HepG2 (cell line): ENCODE measurements at regions not wholly inside any gene's neighbourhood (a gene's known extent, or its start where the extent isn't known, plus 50 kb on each side); places are given as distances from the start of the nearest gene placed in this dataset.

Experiments
- CEBPB ChIP-seq: IDR thresholded peaks from 2 replicates; pipeline ENCODE4 v1.6.1; 2011; ENCODE audit warnings: low read depth, low read length, improper control_type of control experiment, borderline replicate concordance
- KDM1A ChIP-seq: IDR thresholded peaks from 2 replicates; pipeline ENCODE4 v1.6.1; 2016; ENCODE audit warnings: missing compliant biosample characterization
- KLF13 ChIP-seq: sonication (generic); formaldehyde crosslinking; IDR thresholded peaks from 2 replicates; pipeline ENCODE4 v1.4.0; 2020; ENCODE audit warnings: mild to moderate bottlenecking, missing genetic modification reagents
- SIN3A ChIP-seq: IDR thresholded peaks from 2 replicates; pipeline ENCODE4 v1.6.1; 2011; ENCODE audit warnings: low read depth, mild to moderate bottlenecking, control low read depth, low read length, borderline replicate concordance
- ZC3H4 ChIP-seq: sonication (generic); formaldehyde crosslinking; IDR thresholded peaks from 2 replicates; pipeline ENCODE4 v1.4.0; 2020; ENCODE audit warnings: missing genetic modification reagents, borderline replicate concordance
- ZFYVE20 ChIP-seq: sonication (generic); formaldehyde crosslinking; IDR thresholded peaks from 2 replicates; pipeline ENCODE4 v1.8.0; 2023; ENCODE audit warnings: low read depth, mild to moderate bottlenecking, moderate library complexity, missing genetic modification reagents, borderline replicate concordance
- ZNF205 ChIP-seq: IDR thresholded peaks from 2 replicates; pipeline ENCODE4 v1.6.1; 2018; ENCODE audit warnings: missing biosample characterization, missing genetic modification reagents
- ZNF274 ChIP-seq: sonication (generic); formaldehyde crosslinking; IDR thresholded peaks from 2 replicates; pipeline ENCODE4 v1.5.1; 2020; ENCODE audit warnings: mild to moderate bottlenecking, missing genetic modification reagents
- ZNF530 ChIP-seq: sonication (generic); formaldehyde crosslinking; IDR thresholded peaks from 2 replicates; pipeline ENCODE4 v1.5.0; 2020; ENCODE audit warnings: low read depth, mild to moderate bottlenecking, missing genetic modification reagents
- TF ChIP-seq, protein P1 (sequence below): sonication (generic); formaldehyde crosslinking; IDR thresholded peaks from 2 replicates; pipeline ENCODE4 v1.4.0; 2020; ENCODE audit warnings: missing genetic modification reagents
- TF ChIP-seq, protein P2 (sequence below): sonication (generic); formaldehyde crosslinking; conservative IDR thresholded peaks from 2 replicates; pipeline ENCODE4 v1.8.1; 2023; ENCODE audit warnings: missing genetic modification reagents
- TF ChIP-seq, protein P3 (sequence below), 2 experiments: sonication (generic) in 1 of 2; formaldehyde crosslinking in 1 of 2; IDR thresholded peaks; 2 replicates each; pipeline versions ENCODE4 v1.5.1 to v1.6.1; 2011 to 2020; ENCODE audit warnings: borderline replicate concordance in 1 of 2, low read depth in 1 of 2, low read length in 1 of 2, mild to moderate bottlenecking in 1 of 2, missing genetic modification reagents in 1 of 2, moderate library complexity in 1 of 2
- TF ChIP-seq, protein P4 (sequence below): sonication (generic); formaldehyde crosslinking; IDR thresholded peaks from 2 replicates; pipeline ENCODE4 v1.4.0; 2020; ENCODE audit warnings: mild to moderate bottlenecking, missing genetic modification reagents
- TF ChIP-seq, protein P5 (sequence below): sonication (generic); formaldehyde crosslinking; IDR thresholded peaks from 2 replicates; pipeline ENCODE4 v1.9.0; 2021; ENCODE audit warnings: missing genetic modification reagents, borderline replicate concordance

DNA sequence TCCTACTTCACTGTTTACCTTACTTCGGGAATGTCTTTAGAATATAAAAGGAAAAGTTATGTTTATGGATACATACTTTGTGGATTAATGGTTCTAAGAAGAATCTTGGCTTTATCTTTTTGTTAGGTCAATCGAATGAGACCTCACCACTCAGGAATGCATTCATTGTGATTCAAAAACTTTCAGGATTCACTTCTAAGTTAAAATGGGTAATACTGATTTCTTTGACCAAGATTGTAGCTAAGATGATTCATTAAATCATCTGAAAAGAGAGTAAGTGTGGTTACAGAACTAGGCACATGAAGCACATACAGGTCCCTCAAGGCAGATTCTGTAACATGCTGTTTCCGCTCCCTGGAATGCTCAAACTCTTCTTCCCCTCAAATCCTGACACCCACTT lies 716.4 kb downstream of the KCNA4 start:
- TF ChIP-seq ZNF530 (CRISPR knock-in tag) (no peak), SIN3A (no peak), ZC3H4 (CRISPR knock-in tag) (no peak), CEBPB (no peak), ZFYVE20 (CRISPR knock-in tag) (no peak), KLF13 (CRISPR knock-in tag) (no peak), ZNF274 (no peak), KDM1A (CRISPR knock-in tag) (no peak), ZNF205 (CRISPR knock-in tag) (no peak)
- TF ChIP-seq, protein P1, sequence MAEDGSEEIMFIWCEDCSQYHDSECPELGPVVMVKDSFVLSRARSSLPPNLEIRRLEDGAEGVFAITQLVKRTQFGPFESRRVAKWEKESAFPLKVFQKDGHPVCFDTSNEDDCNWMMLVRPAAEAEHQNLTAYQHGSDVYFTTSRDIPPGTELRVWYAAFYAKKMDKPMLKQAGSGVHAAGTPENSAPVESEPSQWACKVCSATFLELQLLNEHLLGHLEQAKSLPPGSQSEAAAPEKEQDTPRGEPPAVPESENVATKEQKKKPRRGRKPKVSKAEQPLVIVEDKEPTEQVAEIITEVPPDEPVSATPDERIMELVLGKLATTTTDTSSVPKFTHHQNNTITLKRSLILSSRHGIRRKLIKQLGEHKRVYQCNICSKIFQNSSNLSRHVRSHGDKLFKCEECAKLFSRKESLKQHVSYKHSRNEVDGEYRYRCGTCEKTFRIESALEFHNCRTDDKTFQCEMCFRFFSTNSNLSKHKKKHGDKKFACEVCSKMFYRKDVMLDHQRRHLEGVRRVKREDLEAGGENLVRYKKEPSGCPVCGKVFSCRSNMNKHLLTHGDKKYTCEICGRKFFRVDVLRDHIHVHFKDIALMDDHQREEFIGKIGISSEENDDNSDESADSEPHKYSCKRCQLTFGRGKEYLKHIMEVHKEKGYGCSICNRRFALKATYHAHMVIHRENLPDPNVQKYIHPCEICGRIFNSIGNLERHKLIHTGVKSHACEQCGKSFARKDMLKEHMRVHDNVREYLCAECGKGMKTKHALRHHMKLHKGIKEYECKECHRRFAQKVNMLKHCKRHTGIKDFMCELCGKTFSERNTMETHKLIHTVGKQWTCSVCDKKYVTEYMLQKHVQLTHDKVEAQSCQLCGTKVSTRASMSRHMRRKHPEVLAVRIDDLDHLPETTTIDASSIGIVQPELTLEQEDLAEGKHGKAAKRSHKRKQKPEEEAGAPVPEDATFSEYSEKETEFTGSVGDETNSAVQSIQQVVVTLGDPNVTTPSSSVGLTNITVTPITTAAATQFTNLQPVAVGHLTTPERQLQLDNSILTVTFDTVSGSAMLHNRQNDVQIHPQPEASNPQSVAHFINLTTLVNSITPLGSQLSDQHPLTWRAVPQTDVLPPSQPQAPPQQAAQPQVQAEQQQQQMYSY (CRISPR knock-in tag), result no peak
- TF ChIP-seq, protein P2, sequence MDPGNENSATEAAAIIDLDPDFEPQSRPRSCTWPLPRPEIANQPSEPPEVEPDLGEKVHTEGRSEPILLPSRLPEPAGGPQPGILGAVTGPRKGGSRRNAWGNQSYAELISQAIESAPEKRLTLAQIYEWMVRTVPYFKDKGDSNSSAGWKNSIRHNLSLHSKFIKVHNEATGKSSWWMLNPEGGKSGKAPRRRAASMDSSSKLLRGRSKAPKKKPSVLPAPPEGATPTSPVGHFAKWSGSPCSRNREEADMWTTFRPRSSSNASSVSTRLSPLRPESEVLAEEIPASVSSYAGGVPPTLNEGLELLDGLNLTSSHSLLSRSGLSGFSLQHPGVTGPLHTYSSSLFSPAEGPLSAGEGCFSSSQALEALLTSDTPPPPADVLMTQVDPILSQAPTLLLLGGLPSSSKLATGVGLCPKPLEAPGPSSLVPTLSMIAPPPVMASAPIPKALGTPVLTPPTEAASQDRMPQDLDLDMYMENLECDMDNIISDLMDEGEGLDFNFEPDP (CRISPR knock-in tag), result no peak
- TF ChIP-seq, protein P3, sequence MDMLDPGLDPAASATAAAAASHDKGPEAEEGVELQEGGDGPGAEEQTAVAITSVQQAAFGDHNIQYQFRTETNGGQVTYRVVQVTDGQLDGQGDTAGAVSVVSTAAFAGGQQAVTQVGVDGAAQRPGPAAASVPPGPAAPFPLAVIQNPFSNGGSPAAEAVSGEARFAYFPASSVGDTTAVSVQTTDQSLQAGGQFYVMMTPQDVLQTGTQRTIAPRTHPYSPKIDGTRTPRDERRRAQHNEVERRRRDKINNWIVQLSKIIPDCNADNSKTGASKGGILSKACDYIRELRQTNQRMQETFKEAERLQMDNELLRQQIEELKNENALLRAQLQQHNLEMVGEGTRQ (IDR thresholded peaks at IDR 0.05; ENCODE audit: low read depth, low read length), result no peak
- TF ChIP-seq, protein P3 (CRISPR knock-in tag; IDR thresholded peaks at IDR 0.05; ENCODE audit: borderline replicate concordance), result no peak
- TF ChIP-seq, protein P4, sequence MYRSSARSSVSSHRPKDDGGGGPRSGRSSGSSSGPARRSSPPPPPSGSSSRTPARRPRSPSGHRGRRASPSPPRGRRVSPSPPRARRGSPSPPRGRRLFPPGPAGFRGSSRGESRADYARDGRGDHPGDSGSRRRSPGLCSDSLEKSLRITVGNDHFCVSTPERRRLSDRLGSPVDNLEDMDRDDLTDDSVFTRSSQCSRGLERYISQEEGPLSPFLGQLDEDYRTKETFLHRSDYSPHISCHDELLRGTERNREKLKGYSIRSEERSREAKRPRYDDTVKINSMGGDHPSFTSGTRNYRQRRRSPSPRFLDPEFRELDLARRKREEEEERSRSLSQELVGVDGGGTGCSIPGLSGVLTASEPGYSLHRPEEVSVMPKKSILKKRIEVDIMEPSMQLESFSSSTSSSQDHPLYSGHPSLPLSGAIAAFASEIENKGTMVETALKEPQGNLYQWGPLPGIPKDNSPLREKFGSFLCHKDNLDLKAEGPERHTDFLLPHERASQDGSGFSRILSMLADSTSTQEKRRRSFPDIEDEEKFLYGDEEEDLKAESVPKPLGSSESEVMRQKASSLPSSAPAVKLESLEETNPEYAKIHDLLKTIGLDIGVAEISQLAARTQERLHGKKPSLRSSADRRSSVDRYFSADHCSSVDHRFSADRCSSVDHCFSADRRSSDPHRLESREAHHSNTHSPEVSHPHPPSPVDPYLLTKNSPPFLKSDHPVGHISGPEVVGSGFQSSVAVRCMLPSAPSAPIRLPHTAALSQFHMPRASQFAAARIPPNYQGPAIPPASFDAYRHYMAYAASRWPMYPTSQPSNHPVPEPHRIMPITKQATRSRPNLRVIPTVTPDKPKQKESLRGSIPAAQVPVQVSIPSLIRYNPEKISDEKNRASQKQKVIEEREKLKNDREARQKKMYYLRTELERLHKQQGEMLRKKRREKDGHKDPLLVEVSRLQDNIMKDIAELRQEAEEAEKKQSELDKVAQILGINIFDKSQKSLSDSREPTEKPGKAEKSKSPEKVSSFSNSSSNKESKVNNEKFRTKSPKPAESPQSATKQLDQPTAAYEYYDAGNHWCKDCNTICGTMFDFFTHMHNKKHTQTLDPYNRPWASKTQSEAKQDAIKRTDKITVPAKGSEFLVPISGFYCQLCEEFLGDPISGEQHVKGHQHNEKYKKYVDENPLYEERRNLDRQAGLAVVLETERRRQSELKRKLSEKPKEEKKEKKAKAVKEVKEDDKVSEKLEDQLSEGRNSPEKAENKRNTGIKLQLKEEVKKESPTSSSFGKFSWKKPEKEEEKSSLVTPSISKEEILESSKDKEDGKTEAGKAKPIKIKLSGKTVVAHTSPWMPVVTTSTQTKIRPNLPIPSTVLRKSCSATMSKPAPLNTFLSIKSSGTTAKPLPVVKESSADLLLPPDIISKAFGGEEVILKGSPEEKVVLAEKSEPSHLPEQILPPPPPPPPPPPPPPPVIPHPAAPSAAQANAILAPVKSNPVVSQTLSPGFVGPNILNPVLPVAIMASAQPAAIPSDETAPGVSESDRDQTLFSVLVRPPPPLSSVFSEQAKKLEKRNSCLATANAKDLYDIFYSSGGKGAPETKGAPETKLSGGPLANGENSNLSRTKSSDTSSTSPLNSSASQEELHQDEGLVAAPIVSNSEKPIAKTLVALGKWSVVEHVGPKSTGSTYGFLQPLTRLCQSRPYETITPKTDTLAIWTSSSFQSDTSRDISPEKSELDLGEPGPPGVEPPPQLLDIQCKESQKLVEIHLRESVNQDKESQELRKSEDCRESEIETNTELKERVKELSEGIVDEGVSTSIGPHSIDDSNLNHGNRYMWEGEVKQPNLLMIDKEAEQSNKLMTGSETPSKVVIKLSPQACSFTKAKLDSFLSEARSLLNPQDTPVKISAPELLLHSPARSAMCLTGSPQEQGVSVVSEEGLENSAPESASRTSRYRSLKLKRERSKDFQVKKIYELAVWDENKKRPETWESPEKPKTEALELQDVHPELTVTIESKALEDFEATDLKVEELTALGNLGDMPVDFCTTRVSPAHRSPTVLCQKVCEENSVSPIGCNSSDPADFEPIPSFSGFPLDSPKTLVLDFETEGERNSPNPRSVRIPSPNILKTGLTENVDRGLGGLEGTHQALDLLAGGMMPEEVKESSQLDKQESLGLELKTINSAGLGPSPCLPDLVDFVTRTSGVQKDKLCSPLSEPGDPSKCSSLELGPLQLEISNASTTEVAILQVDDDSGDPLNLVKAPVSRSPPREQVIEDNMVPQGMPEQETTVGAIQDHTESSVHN (CRISPR knock-in tag), result no peak
- TF ChIP-seq, protein P5, sequence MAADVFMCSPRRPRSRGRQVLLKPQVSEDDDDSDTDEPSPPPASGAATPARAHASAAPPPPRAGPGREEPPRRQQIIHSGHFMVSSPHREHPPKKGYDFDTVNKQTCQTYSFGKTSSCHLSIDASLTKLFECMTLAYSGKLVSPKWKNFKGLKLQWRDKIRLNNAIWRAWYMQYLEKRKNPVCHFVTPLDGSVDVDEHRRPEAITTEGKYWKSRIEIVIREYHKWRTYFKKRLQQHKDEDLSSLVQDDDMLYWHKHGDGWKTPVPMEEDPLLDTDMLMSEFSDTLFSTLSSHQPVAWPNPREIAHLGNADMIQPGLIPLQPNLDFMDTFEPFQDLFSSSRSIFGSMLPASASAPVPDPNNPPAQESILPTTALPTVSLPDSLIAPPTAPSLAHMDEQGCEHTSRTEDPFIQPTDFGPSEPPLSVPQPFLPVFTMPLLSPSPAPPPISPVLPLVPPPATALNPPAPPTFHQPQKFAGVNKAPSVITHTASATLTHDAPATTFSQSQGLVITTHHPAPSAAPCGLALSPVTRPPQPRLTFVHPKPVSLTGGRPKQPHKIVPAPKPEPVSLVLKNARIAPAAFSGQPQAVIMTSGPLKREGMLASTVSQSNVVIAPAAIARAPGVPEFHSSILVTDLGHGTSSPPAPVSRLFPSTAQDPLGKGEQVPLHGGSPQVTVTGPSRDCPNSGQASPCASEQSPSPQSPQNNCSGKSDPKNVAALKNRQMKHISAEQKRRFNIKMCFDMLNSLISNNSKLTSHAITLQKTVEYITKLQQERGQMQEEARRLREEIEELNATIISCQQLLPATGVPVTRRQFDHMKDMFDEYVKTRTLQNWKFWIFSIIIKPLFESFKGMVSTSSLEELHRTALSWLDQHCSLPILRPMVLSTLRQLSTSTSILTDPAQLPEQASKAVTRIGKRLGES (CRISPR knock-in tag), result no peak
